ENCODE measurements at regions not wholly inside any gene's neighbourhood (a gene's known extent, or its start where the extent isn't known, plus 50 kb on each side); places are given as distances from the start of the nearest gene placed in this dataset.
"Not testable (repeated sequence)": the region's sequence is repeated elsewhere in the genome, so short reads cannot be mapped to it uniquely, and the experiment has no call there.

- Histone ChIP-seq H3K36me3 (ENCODE audit: control insufficient read depth, insufficient read depth, low read length) (no peaks in the 10 kb centered on the region), H3K27me3 (ENCODE audit: control insufficient read depth, insufficient read depth, low read length) (no peaks in the 10 kb centered on the region), H3K4me3 (ENCODE audit: low read depth, low read length) (no peak overlapping the region)
- peak; percentile 60 for DNase-seq (ENCODE audit: low read depth)
- ChIA-PET CTCF (interaction anchor here (0.6 to 4.1 kb wide), 36 partner anchors 10 to 382 kb away, joined by 3 to 25 read pairs (median 4); partner anchors contain the start of gene BAMBI), POLR2A (interaction anchor here (0.6 kb wide), 1 partner anchor 45 kb away, joined by 3 read pairs; no protein-coding TSS in a partner anchor)
- TF ChIP-seq CTCF (IDR thresholded peaks at IDR 0.05; ENCODE audit: insufficient read depth, low read depth, low read length): peak; percentile 64
These were observed 297.3 kb upstream of the LYZL1 start for GRCh38 chr10:28991333-28992270.

GRCh38 chr10:28993056-28993455, 295.8 kb upstream of the LYZL1 start:
- no peak for TF ChIP-seq CTCF (IDR thresholded peaks at IDR 0.05; ENCODE audit: insufficient read depth, low read depth, low read length)
- DNase-seq (ENCODE audit: low read depth): no peak
- POLR2A ChIA-PET: interaction anchor here (0.6 kb wide), 1 partner anchor 332 kb away, joined by 3 read pairs; no protein-coding TSS in a partner anchor
- no peak overlapping the region for H3K4me3 ChIP-seq (ENCODE audit: low read depth, low read length)
- H3K27me3 ChIP-seq (ENCODE audit: control insufficient read depth, insufficient read depth, low read length): no peaks in the 10 kb centered on the region
- CTCF ChIA-PET: interaction anchor here (1.1 to 4.1 kb wide), 7 partner anchors 8 to 329 kb away, joined by 3 to 25 read pairs (median 9); partner anchors contain the start of gene BAMBI
- H3K36me3 ChIP-seq (ENCODE audit: control insufficient read depth, insufficient read depth, low read length): no peaks in the 10 kb centered on the region

DNA sequence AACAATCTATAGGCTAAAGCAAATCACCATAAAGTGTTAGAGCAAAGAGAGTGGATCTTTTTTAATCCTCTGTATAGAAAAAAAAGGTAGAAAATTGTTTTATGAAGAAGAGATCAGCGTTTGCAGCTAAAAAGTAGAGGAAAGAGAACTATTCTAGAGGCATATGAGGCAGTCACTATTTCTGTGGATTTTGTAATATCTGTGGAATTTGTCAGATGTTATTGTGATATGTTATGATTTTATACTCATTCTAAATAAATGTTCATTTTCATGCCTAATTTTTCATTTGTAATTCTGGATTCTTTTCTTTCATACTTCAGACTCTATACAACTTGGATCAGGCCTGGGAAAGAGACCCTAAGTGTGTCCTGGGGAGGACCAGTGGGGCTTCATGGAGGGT, 295.0 kb upstream of the LYZL1 start:
- DNase-seq (ENCODE audit: low read depth): no peak
- CTCF ChIA-PET: interaction anchor here (1.7 to 4.1 kb wide), 4 partner anchors 9 to 330 kb away, joined by 4 to 25 read pairs (median 20); partner anchors contain the start of gene BAMBI
- TF ChIP-seq CTCF (IDR thresholded peaks at IDR 0.05; ENCODE audit: insufficient read depth, low read depth, low read length): no peak
- H3K4me3 ChIP-seq (ENCODE audit: low read depth, low read length): no peak overlapping the region
- H3K27me3 ChIP-seq (ENCODE audit: control insufficient read depth, insufficient read depth, low read length): no peaks in the 10 kb centered on the region
- POLR2A ChIA-PET: no interaction called here
- no peaks in the 10 kb centered on the region for H3K36me3 ChIP-seq (ENCODE audit: control insufficient read depth, insufficient read depth, low read length)

DNA sequence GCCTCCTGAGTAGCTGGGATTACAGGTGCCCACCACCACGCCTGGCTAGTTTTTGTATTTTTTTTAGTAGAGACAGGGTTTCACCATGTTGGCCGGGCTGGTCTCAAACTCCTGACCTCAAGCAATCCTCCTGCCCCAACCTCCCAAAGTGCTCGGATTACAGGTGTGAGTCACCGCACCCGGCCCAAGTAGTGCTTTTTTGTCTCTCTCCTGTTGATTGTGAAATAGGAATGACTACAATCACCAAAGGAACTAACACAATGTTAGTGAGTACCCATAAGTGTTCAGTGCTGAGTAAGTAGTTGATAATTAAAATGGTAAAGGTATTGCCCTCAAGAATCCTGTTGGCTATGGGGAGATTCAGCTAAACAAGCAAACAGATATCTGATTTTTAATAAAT, 294.1 kb upstream of the LYZL1 start:
- H3K27me3 ChIP-seq (ENCODE audit: control insufficient read depth, insufficient read depth, low read length); POLR2A ChIA-PET; H3K4me3 ChIP-seq (ENCODE audit: low read depth, low read length); DNase-seq (ENCODE audit: low read depth); H3K36me3 ChIP-seq (ENCODE audit: control insufficient read depth, insufficient read depth, low read length): not testable (repeated sequence)
- CTCF ChIA-PET: interaction anchor here (1.7 kb wide), 1 partner anchor 10 kb away, joined by 4 read pairs; no protein-coding TSS in a partner anchor

DNA sequence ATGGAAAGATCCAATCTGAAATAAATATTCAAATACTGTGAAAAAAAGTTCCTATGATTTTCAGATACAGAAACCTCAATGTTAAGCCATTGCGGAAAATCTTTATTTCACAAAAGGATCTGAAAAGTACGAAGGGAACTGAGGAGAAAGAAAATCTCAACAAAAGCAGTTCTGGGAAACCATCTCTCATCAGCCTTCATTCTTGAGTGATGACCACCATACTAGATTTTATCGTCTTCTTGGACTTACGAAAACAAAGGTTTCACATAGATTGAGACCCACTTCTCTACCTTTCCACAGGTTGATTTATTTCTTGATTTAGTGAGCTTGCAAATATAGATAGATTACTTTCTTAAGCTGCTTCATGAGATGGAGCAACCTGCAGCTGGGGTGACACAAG, 293.4 kb upstream of the LYZL1 start:
- H3K4me3 ChIP-seq (ENCODE audit: low read depth, low read length): no peak overlapping the region
- no peak for TF ChIP-seq CTCF (IDR thresholded peaks at IDR 0.05; ENCODE audit: insufficient read depth, low read depth, low read length)
- no peak for DNase-seq (ENCODE audit: low read depth)
- CTCF ChIA-PET: no interaction called here
- H3K36me3 ChIP-seq (ENCODE audit: control insufficient read depth, insufficient read depth, low read length): no peaks in the 10 kb centered on the region
- POLR2A ChIA-PET: no interaction called here
- no peaks in the 10 kb centered on the region for H3K27me3 ChIP-seq (ENCODE audit: control insufficient read depth, insufficient read depth, low read length)

Measured in BJ (cell line).